ENCODE measurements at regions not wholly inside any gene's neighbourhood (a gene's known extent, or its start where the extent isn't known, plus 50 kb on each side); places are given as distances from the start of the nearest gene placed in this dataset.

DNA sequence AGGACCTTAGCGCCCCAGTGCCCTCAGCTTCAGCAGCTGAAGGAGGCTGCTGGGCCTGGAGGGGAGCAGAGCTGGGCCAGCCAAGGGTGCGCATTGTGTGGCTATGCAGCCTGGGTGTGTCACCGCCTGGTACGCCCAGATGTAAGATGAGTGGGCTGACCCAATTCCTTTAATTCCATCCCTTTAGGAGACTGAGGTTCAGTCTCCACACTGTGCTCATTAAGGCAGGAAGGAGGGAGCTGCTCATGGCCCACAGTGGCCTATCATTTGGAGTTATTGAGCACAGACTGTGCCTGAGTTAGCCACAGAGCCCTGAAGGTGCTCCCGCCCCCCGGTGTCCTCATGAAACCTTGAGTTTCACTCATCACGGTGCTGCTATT lies 194.1 kb upstream of the GLI2 start:
- POLR2A ChIA-PET: no interaction called here
- intact Hi-C loops (cut with micrococcal nuclease): no loop called here
- no peak overlapping the region for H3K4me2 ChIP-seq (ENCODE audit: insufficient read depth, low read length)

More for the DNA sequence above, 194.1 kb upstream of the GLI2 start:
- H3K9me3 ChIP-seq (replicated peaks; ENCODE audit: control insufficient read depth, insufficient read depth, low read depth, low read length): no peaks in the 10 kb centered on the region
- H3K79me2 ChIP-seq (ENCODE audit: control insufficient read depth, insufficient read depth, low read length): no peaks in the 10 kb centered on the region
- FAIRE-seq (no peak), ATAC-seq (no peak), DNase-seq (ENCODE audit: extremely low read depth in 1 of 4, low spot score in 3 of 4) (no peak)
- no peak overlapping the region for H3K9ac ChIP-seq (ENCODE audit: insufficient read depth in 1 of 2, low read depth in 2 of 2, low read length in 2 of 2)
- H3K9me1 ChIP-seq (ENCODE audit: control insufficient read depth, insufficient read depth, low read length): no peaks in the 10 kb centered on the region
- H3K36me3 ChIP-seq (ENCODE audit: control insufficient read depth, insufficient read depth, low read length): no peaks in the 10 kb centered on the region
- no peak overlapping the region for H2AFZ ChIP-seq (ENCODE audit: low read depth, low read length)
- no peak overlapping the region for H3K27ac ChIP-seq (ENCODE audit: extremely low read depth, low read depth, low read length)
- TF ChIP-seq NR2F6 (CRISPR knock-in tag; IDR thresholded peaks at IDR 0.05): no peak
- TF ChIP-seq, protein P1, sequence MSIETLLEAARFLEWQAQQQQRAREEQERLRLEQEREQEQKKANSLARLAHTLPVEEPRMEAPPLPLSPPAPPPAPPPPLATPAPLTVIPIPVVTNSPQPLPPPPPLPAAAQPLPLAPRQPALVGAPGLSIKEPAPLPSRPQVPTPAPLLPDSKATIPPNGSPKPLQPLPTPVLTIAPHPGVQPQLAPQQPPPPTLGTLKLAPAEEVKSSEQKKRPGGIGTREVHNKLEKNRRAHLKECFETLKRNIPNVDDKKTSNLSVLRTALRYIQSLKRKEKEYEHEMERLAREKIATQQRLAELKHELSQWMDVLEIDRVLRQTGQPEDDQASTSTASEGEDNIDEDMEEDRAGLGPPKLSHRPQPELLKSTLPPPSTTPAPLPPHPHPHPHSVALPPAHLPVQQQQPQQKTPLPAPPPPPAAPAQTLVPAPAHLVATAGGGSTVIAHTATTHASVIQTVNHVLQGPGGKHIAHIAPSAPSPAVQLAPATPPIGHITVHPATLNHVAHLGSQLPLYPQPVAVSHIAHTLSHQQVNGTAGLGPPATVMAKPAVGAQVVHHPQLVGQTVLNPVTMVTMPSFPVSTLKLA (conservative IDR thresholded peaks at IDR 0.05): no peak
- TF ChIP-seq KLF6 (CRISPR knock-in tag; IDR thresholded peaks at IDR 0.05; ENCODE audit: borderline replicate concordance): no peak
- TF ChIP-seq, protein P2, sequence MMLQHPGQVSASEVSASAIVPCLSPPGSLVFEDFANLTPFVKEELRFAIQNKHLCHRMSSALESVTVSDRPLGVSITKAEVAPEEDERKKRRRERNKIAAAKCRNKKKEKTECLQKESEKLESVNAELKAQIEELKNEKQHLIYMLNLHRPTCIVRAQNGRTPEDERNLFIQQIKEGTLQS (IDR thresholded peaks at IDR 0.05): no peak
- TF ChIP-seq, protein P2 (CRISPR knock-in tag; conservative IDR thresholded peaks at IDR 0.05): no peak
- no peak for TF ChIP-seq ZNF408 (CRISPR knock-in tag; IDR thresholded peaks at IDR 0.05; ENCODE audit: low read depth)
- no peak for TF ChIP-seq HDAC6 (IDR thresholded peaks at IDR 0.05; ENCODE audit: low read depth, low read length)
- TF ChIP-seq, protein P3, sequence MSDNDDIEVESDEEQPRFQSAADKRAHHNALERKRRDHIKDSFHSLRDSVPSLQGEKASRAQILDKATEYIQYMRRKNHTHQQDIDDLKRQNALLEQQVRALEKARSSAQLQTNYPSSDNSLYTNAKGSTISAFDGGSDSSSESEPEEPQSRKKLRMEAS (CRISPR knock-in tag; IDR thresholded peaks at IDR 0.05): no peak
- no peak for TF ChIP-seq MECOM (CRISPR knock-in tag; IDR thresholded peaks at IDR 0.05)
- TF ChIP-seq ZNF184 (CRISPR knock-in tag; IDR thresholded peaks at IDR 0.05): no peak
- TF ChIP-seq POLR2H (tag; IDR thresholded peaks at IDR 0.05; ENCODE audit: low read depth): no peak
- TF ChIP-seq ZC3H4 (CRISPR knock-in tag; IDR thresholded peaks at IDR 0.05; ENCODE audit: borderline replicate concordance): no peak
- TF ChIP-seq DACH1 (IDR thresholded peaks at IDR 0.05; ENCODE audit: partially characterized antibody): no peak
- no peak for TF ChIP-seq CHD2 (IDR thresholded peaks at IDR 0.05; ENCODE audit: low read depth, low read length)
- CTCF ChIA-PET (ENCODE audit: low intra/inter-chr PET ratio): no interaction called here
- peaks cover 20 to 82% of the 10 kb centered on the region in 2 experiments; a peak in 4 of 5 replicates for H3K27me3 ChIP-seq (ENCODE audit: control insufficient read depth in 2 of 2, insufficient read depth in 2 of 2, low read length in 2 of 2)
- WGBS (ENCODE audit: insufficient coverage, low coverage, missing lambda C conversion rate): 4% methylated on average over 7 of the region's 7 CpGs
- no TSS peak for BruUV-seq (replicated peaks)
- H3K4me1 ChIP-seq (replicated peaks in 1 of 2; ENCODE audit: control insufficient read depth in 2 of 2, insufficient read depth in 2 of 2, low read length in 2 of 2): no peaks in the 10 kb centered on the region; a peak in 1 of 5 replicates
- in situ Hi-C loops (cut with MboI): no loop called here
- peaks cover 5% of the 10 kb centered on the region; the same call in 1 of the 2 replicates for H4K20me1 ChIP-seq (replicated peaks; ENCODE audit: control insufficient read depth, insufficient read depth, low read length)
- no peak overlapping the region for H3K4me3 ChIP-seq
